Chondrocyte (in vitro differentiated cells): ENCODE measurements at regions not wholly inside any gene's neighbourhood (a gene's known extent, or its start where the extent isn't known, plus 50 kb on each side); places are given as distances from the start of the nearest gene placed in this dataset.

Experiments used
- DNase-seq: peaks from one replicate; pipeline ENCODE4 v3.0.0; 2021; ENCODE audit warnings: mixed read lengths, low spot score
- H3K27ac Mint-ChIP-seq: one replicate; pipeline ENCODE4 v1.8.0; 2021; ENCODE audit warnings: mild to moderate bottlenecking, moderate library complexity, mixed read lengths; ENCODE audit not compliant: unreplicated experiment
- H3K27me3 Mint-ChIP-seq: 2 replicates; pipeline ENCODE4 v1.8.0; 2021; ENCODE audit warnings: low read depth, mixed read lengths
- H3K36me3 Mint-ChIP-seq: 2 replicates; pipeline ENCODE4 v1.8.0; 2021; ENCODE audit warnings: low read depth, mixed read lengths
- H3K4me1 Mint-ChIP-seq: 2 replicates; pipeline ENCODE4 v1.8.0; 2021; ENCODE audit warnings: low read depth, mild to moderate bottlenecking, mixed read lengths
- H3K4me3 Mint-ChIP-seq: one replicate; pipeline ENCODE4 v1.8.0; 2021; ENCODE audit warnings: mild to moderate bottlenecking, moderate library complexity, mixed read lengths; ENCODE audit not compliant: unreplicated experiment
- H3K9me3 Mint-ChIP-seq: 2 replicates; pipeline ENCODE4 v1.8.0; 2021; ENCODE audit warnings: low read depth, mixed read lengths
- TF ChIP-seq, protein P1 (sequence below): fragments of 200-600 bp; sonication (generic); IDR thresholded peaks from 2 replicates; pipeline ENCODE4 v1.5.0; 2021; ENCODE audit warnings: antibody characterized with exemption, mild to moderate bottlenecking, moderate library complexity

DNA sequence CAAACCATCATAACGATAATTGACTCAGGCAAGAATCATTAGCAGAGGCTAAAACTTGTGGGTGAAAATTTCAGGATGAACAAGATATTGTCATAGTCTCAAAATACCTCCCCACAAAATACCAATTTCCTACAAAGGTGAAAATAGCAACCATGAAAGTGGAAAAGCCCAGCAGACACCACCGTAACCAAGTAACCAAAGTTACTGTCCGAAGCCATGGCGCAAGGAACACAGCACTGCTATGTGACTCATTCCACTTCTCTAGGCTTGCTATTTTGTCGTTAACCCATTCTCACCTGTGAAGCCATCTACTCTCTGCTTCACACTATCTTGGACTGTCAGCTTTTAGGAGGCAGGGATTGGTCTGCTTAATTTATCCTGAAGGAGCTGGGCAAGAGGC lies 113.8 kb upstream of the CACUL1 start:
- TF ChIP-seq, protein P1, sequence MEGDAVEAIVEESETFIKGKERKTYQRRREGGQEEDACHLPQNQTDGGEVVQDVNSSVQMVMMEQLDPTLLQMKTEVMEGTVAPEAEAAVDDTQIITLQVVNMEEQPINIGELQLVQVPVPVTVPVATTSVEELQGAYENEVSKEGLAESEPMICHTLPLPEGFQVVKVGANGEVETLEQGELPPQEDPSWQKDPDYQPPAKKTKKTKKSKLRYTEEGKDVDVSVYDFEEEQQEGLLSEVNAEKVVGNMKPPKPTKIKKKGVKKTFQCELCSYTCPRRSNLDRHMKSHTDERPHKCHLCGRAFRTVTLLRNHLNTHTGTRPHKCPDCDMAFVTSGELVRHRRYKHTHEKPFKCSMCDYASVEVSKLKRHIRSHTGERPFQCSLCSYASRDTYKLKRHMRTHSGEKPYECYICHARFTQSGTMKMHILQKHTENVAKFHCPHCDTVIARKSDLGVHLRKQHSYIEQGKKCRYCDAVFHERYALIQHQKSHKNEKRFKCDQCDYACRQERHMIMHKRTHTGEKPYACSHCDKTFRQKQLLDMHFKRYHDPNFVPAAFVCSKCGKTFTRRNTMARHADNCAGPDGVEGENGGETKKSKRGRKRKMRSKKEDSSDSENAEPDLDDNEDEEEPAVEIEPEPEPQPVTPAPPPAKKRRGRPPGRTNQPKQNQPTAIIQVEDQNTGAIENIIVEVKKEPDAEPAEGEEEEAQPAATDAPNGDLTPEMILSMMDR, result no peak
- no peak for DNase-seq
- H3K9me3 Mint-ChIP-seq, result peaks cover 1% of the 10 kb centered on the region
- H3K27ac Mint-ChIP-seq, result no peak overlapping the region
- no peaks in the 10 kb centered on the region for H3K36me3 Mint-ChIP-seq
- H3K27me3 Mint-ChIP-seq, result peaks cover 5% of the 10 kb centered on the region
- peaks cover 40% of the 10 kb centered on the region for H3K4me1 Mint-ChIP-seq
- H3K4me3 Mint-ChIP-seq, result no peak overlapping the region

DNA sequence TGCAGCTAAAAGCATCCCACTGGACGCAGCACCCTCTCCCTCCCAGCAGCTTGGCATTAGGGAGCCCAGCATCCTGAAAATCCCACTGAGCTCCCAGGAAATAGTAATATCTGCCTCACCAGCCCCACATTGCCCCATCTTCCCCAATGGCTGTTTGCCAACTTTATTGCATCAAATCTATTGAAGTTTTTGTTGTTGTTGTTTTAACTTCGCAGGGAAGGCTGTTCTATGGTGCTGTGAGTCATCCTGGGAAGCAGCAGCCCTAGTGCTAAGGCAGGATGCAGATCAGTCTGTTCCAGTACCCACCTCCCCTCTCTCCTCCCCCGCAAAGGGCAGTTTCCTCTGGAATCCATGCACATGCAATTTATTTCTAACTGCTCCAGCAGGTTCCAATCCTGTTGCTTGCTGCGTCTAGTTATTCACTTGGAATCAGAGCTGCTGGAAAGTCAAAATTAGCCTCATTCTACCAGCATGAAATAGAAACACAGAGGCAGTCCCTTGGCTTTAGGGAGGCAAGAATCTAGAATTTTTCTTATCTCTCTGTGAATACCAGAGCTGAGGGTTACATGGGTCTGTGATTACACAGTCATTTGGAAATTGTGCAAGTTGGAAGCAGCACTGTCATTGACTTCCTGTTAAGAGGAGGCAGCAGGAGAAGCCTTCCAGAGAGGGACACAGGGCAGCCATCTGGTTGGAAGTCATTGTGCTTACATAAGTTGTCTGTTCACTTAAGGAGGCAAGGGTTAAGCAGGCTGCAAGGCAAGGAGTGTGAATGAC lies 115.9 kb upstream of the CACUL1 start:
- Mint-ChIP-seq H3K27ac (no peak overlapping the region), H3K36me3 (no peaks in the 10 kb centered on the region), H3K4me1 (peaks cover 41% of the 10 kb centered on the region), H3K9me3 (no peaks in the 10 kb centered on the region), H3K27me3 (peaks cover 3% of the 10 kb centered on the region), H3K4me3 (no peak overlapping the region)
- TF ChIP-seq, protein P1, result no peak
- DNase-seq, result no peak

DNA sequence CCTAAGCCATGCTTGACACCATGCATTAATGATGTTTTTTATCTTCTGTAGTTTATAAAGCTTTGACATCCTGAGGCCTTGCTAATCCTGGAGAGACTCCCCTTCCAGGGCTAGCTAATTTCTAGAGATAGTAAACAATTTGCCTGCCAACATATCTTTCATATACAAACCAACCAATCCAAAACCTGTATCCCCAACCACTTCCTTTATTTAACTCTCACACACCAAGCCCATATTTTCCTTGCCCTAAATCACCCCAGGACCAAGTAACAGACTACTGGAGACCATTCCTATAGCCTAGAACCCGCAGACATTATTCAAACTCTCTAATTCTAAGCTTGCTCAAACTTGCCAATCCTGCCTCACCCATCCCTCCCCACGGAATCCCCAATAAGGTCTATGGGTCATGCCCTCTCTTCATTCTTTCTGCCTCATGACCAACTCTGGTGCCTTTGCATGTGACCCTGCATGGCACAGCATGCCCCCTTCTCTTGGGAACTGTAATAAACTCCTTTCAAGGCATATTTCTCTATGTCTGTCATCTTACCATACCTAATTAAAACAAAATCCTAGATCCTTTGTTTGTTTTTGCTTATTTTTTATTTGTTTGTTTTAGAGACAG lies 116.6 kb upstream of the CACUL1 start:
- TF ChIP-seq, protein P1, result no peak
- Mint-ChIP-seq H3K9me3 (peaks cover 2% of the 10 kb centered on the region), H3K27me3 (peaks cover 3% of the 10 kb centered on the region), H3K27ac (no peak overlapping the region), H3K36me3 (no peaks in the 10 kb centered on the region), H3K4me3 (no peak overlapping the region), H3K4me1 (peaks cover 34% of the 10 kb centered on the region)
- DNase-seq, result no peak

DNA sequence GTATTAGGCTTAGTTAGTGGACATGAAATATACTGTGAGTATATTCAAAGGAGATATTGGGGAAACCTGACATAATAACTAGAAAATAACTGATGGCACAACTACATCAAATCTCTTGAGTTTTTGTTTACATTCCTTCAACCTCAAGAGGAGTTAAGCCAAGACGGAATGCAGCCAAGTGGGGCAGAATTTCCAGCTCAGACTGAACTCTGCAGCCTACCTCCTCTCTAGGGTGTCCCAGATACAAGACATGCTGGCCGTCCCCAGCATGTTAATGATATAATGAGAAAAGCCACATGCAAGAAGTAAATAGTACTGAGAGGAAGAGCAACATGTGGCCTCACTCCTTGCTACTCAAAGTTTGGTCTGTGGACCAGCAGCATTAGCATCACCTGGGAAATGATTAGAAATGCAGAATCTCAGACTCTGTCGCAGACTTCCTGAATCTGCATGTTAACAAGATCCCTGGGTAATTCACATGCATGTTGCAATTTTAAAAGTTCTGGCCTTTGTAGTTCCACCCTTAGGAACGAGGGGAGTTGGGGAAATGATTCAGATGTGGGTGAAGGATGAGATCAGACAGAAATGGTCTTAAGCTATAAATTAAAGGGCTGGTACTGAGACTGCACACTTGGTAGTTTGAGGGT lies 118.4 kb upstream of the CACUL1 start:
- no peak for DNase-seq
- H3K9me3 Mint-ChIP-seq, result peaks cover 7% of the 10 kb centered on the region
- H3K4me3 Mint-ChIP-seq, result no peak overlapping the region
- H3K27me3 Mint-ChIP-seq, result no peaks in the 10 kb centered on the region
- TF ChIP-seq, protein P1, result no peak
- peaks cover 2% of the 10 kb centered on the region for H3K36me3 Mint-ChIP-seq
- H3K4me1 Mint-ChIP-seq, result peaks cover 31% of the 10 kb centered on the region
- H3K27ac Mint-ChIP-seq, result no peak overlapping the region

DNA sequence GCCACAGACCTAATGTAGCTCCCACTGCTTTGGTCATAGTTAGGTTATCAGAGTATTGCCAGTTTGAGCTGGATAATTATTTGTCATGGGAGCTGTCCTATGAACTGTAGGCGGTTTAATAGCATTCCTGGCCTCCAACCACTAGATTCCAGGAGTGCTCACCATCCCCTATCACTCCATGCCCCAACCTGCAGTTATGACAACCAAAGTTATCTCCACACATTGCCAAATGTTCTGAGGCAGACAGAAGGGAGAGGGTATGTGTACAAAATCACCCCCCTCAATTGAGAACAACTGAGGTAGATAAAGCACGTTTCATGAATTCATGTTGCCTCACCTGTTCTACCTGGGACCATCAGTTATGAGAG lies 119.0 kb upstream of the CACUL1 start:
- TF ChIP-seq, protein P1, result no peak
- Mint-ChIP-seq H3K4me3 (no peak overlapping the region), H3K27me3 (no peaks in the 10 kb centered on the region), H3K36me3 (peaks cover 2% of the 10 kb centered on the region), H3K9me3 (peaks cover 7% of the 10 kb centered on the region), H3K27ac (no peak overlapping the region), H3K4me1 (peaks cover 31% of the 10 kb centered on the region)
- no peak for DNase-seq
